OCI-LY7 (cell line): ENCODE measurements at regions not wholly inside any gene's neighbourhood (a gene's known extent, or its start where the extent isn't known, plus 50 kb on each side); places are given as distances from the start of the nearest gene placed in this dataset.

ENCODE experiments used
- CTCF ChIP-seq: fragments of 200-600 bp; sonication (generic); conservative IDR thresholded peaks from 2 replicates; pipeline ENCODE4 v1.5.1; 2014; ENCODE audit warnings: mild to moderate bottlenecking, antibody characterized with exemption, low read length, moderate library complexity, mixed read lengths
- EZH2phosphoT487 ChIP-seq: fragments of 200-600 bp; sonication (generic); IDR thresholded peaks from 2 replicates; pipeline ENCODE4 v1.6.1; 2018; ENCODE audit warnings: low read depth, borderline replicate concordance, mild to moderate bottlenecking, mixed run types, antibody characterized with exemption, low read length, moderate library complexity, mixed read lengths

- TF ChIP-seq CTCF (no peak), EZH2phosphoT487 (no peak)
Measured at GRCh38 chr16:62657116-62657515, 620.9 kb upstream of the CDH8 start.
